ENCODE measurements at regions not wholly inside any gene's neighbourhood (a gene's known extent, or its start where the extent isn't known, plus 50 kb on each side); places are given as distances from the start of the nearest gene placed in this dataset.
"Not testable (repeated sequence)": the region's sequence is repeated elsewhere in the genome, so short reads cannot be mapped to it uniquely, and the experiment has no call there.

DNA sequence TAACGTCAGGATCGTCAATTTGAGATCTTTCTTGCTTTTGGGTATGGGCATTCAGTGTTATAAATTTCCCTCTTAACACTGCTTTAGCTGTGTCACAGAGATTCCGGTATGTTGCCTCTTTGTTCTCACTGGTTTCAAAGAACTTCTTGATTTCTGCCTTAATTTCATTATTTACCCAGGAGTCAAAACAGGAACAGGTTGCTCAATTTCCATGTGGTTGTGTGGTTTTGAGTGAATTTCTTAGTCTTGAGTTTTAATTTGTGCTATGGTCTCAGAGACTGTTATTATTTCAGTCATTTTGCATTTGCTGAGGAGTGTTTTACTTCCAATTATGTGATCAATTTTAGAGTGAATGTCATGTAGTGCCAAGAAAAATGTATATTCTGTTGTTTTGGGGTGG, 153.1 kb downstream of the PCDH17 start:
- no peak for DNase-seq (ENCODE audit: low read depth)

DNA sequence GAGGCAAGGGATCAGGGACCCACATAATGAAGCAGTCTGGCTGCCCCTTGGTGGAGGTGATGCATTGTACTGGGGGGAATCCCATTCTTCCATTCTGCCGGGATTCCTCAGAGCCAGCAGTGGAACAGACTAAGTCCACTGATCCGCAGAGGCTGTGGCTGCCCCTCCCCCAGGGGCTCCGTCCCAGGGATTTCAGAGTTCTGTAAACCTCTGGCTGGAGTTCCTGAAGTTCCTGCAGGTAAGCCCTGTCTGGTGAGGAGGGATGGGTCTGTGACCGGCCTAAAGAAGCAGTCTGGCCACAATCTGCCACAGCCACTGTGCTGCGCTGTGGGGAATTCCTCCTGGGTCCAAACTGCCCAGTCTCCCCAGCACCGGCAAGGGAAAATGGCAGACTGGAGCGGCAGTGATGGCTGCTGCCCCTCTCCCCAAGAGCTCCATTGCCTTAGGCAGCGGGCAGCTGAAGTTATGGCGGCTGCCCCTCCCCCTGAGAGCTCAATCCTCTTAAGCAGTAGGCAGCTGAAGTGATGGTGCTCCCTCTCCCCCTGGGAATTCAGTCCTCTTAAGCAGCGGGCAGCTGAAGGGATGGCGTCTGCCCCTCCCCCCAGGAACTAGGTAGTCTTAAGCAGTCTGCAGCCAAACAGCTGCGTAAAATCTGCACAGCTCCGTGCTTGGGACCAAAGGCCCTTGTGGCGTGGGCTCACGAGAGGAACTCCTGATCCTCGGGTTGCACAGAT, 155.7 kb downstream of the PCDH17 start:
- no peak for DNase-seq (ENCODE audit: low read depth)

DNA sequence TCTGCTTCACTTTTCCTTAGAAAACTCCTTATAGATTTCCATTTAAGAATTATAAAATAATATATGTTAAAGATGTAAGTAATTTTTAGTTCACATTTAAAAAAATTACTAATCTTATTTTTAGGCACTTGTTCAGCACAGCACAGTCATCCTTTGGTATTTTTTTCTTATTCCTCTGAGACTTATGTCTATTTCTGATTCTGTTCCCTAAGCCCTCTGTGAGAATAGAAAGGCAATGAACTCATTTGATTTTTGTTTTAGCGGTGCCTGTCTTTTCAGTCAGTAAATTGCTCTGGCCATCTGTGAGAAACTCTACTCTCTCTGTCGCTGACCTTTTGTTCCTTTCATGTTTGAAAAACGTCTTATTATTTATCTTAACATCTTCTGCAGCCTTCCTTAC, 168.1 kb downstream of the PCDH17 start:
- DNase-seq (ENCODE audit: low read depth), result no peak

DNA sequence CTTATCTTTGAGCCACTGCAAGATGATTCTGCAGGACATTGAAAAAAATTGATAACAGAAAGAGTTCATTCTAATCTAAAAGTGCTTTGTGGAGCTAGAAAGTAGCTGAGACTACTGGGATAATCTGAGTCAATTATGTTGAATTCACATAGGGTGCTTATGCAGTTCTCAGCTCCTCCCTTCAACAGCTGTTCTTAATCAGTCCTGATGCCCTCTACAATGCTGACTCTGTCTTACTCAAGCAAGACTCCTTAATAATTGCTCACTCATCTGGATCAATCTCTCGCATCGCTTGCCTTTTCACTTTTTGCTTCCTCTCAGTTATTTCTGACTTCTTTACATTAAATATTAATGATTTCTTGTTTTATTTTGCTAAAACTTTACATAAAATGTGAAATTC, 182.1 kb downstream of the PCDH17 start:
- no peak for DNase-seq (ENCODE audit: low read depth)

- DNase-seq (ENCODE audit: low read depth), result no peak
Observed at GRCh38 chr13:57815600-57815999, 184.1 kb downstream of the PCDH17 start.

GRCh38 chr13:57820924-57821323, 189.4 kb downstream of the PCDH17 start:
- DNase-seq (ENCODE audit: low read depth), result no peak

- no peak for DNase-seq (ENCODE audit: low read depth)
Observed at GRCh38 chr13:57823704-57824103, 192.2 kb downstream of the PCDH17 start.

GRCh38 chr13:57824121-57824520, 192.6 kb downstream of the PCDH17 start:
- DNase-seq (ENCODE audit: low read depth), result no peak

- DNase-seq (ENCODE audit: low read depth), result no peak
Observed at GRCh38 chr13:57825066-57825465, 193.5 kb downstream of the PCDH17 start.

GRCh38 chr13:57829496-57829895, 198.0 kb downstream of the PCDH17 start:
- no peak for DNase-seq (ENCODE audit: low read depth)

DNA sequence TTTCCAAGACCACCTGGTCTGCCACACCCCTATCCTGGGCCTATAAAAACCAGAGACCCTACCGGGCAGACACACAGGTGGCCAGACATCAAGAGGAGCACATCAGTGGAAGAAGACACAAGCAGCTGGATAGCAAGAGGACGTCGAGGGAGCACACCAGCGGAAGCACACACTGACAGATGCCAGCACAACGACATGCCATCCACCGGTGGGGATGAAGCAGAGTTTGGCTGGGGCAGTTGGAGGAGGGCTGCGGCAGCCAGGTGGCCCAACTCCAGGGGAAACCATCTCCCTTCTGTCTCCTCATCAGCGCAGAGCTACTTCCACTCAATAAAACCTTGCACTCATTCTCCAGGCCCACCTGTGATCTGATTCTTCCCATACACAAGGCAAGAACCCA, 200.6 kb downstream of the PCDH17 start:
- DNase-seq (ENCODE audit: low read depth), result no peak

GRCh38 chr13:57837801-57838200, 206.3 kb downstream of the PCDH17 start:
- no peak for DNase-seq (ENCODE audit: low read depth)

GRCh38 chr13:57843521-57843920, 212.0 kb downstream of the PCDH17 start:
- DNase-seq (ENCODE audit: low read depth), result no peak

GRCh38 chr13:57846600-57847173, 215.1 kb downstream of the PCDH17 start:
- DNase-seq (ENCODE audit: low read depth), result no peak

DNA sequence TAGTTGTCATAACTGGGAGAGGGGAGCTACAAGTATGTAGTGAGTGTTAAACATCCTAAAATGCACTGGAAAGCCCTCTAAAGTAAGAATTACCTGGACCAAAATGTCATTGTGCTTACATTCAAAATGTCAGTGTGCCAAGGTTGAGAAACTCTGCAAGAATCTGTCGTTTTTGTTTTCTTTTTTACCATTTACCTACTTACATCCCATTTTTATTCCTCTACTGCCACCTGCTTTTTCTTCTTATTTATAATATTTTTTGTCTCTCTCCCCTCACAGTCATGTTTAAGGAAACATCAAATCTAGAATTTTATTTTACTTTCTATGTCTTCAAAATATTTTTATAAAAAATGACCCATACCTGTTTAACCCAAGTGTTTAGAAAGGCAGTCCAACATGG, 226.4 kb downstream of the PCDH17 start:
- no peak for DNase-seq (ENCODE audit: low read depth)

GRCh38 chr13:57858376-57858775, 226.8 kb downstream of the PCDH17 start:
- DNase-seq (ENCODE audit: low read depth), result no peak

GRCh38 chr13:57862879-57863278, 231.3 kb downstream of the PCDH17 start:
- no peak for DNase-seq (ENCODE audit: low read depth)

DNA sequence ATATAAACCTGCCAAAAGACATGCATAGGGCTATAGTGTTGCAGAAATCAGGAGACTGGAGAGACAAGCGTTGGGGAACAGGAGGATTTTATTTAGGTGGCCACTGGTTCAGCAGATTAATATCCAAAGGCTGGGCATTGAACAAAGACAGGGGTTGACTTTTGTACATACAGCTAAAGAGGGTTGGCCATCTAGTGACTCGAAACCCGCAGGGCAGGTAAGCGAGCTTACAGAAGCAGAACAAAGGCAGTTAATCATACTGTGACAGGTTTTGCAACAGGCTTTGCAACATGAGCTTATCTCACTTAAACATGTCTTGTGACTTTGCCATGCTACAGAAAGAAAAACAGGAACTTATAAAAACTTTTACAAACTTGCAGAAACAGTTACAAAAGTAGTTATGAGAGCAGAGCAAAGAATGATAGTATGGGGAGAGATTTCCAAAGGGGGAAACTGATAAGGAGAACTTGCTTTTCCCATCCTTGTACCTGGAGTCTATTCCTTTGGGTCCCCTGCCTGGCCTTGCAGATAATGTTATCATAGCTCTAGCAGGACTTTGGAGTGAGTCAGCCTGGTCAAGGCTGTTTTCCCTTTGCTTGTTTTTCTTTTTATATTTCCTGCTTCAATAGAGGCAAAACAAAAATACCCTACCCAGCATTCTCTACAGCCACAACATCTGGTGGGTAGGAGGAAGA, 234.2 kb downstream of the PCDH17 start:
- DNase-seq (ENCODE audit: low read depth), result no peak

- no peak for DNase-seq (ENCODE audit: low read depth)
Observed at GRCh38 chr13:57874530-57874929, 243.0 kb downstream of the PCDH17 start.

- DNase-seq (ENCODE audit: low read depth), result no peak
Observed at GRCh38 chr13:57877601-57878000, 246.1 kb downstream of the PCDH17 start.

GRCh38 chr13:57878291-57878690, 246.7 kb downstream of the PCDH17 start:
- DNase-seq (ENCODE audit: low read depth), result no peak

DNA sequence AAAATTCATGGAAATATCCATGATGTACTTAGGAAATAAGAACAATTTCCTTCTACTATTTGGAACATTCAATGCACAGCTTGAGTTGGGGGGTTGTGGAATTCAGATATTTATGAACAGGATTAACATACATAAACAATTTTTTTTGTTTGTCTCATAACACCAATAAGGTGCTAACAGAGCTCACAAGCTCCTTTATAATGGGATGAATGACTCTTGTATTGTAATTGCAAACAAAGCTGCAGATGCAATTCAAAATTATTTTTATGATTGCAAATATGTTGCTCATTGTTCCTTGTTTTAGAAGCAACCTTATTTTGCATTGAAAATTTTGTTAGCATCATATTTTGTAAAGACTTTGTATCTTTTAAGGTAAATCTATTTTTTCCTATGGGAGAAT, 265.7 kb downstream of the PCDH17 start:
- DNase-seq (ENCODE audit: low read depth), result no peak

DNA sequence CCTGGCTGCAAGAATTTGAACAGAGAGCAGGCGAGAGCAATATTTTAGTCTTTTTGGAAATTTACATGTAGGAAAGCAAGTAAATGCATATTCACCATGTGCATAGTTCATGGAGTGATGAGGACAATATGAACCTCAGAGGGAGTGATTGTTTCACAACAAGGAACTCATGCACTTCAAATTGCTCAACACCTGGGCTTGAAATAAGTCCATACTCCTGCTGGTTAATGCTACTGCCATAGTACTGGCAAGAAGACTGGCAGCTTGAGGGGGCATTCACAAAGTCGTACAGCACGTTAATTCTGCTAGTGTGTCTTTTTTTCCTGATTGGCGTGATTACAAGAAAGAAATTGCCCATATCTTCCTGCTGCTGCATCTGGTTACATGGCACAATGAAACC, 267.6 kb downstream of the PCDH17 start:
- DNase-seq (ENCODE audit: low read depth), result no peak

- not testable (repeated sequence) for DNase-seq (ENCODE audit: low read depth)
Observed at GRCh38 chr13:57909833-57910232, 278.3 kb downstream of the PCDH17 start.

Measured in activated T-helper 1 cell treated with Interleukin-2 at 50 U/mL for 16 hours (primary cell).